OCI-LY3 (cell line): ENCODE measurements at regions not wholly inside any gene's neighbourhood (a gene's known extent, or its start where the extent isn't known, plus 50 kb on each side); places are given as distances from the start of the nearest gene placed in this dataset.

ENCODE experiments used
- CTCF ChIP-seq: fragments of 200-600, 300-600 bp; sonication (generic); IDR thresholded peaks from 2 replicates; pipeline ENCODE4 v1.5.1; 2014; ENCODE audit warnings: antibody characterized with exemption, low read length, low read depth
- EZH2phosphoT487 ChIP-seq: fragments of 200-600 bp; shearing (Covaris generic); IDR thresholded peaks from 2 replicates; pipeline ENCODE4 v1.6.1; 2018; ENCODE audit warnings: antibody characterized with exemption, mixed run types, low read depth

DNA sequence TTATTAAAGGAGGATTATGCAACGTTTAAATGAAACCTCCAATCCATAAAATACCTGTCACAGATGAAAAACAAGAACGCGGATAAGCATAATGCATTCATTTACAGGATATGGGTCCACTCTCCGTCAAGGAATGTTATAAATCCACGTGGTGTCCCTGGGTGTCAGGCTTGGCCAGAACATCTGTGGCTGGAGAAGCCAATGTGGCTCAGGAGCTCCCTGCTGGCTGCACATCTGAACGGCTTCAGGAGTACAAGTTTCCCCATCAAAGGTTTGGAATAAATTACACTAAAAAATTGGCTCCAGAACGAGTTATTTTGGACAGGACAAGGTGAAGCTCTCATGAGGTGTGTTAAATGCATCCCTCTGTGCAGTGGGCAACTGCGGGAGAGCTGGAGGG is 87.8 kb upstream of the LEF1 start:
- no peak for TF ChIP-seq CTCF
- TF ChIP-seq EZH2phosphoT487, result no peak
